SKM-1 (cell line): ENCODE measurements at regions not wholly inside any gene's neighbourhood (a gene's known extent, or its start where the extent isn't known, plus 50 kb on each side); places are given as distances from the start of the nearest gene placed in this dataset.
"Not testable (repeated sequence)": the region's sequence is repeated elsewhere in the genome, so short reads cannot be mapped to it uniquely, and the experiment has no call there.

Source experiments
- DNase-seq: peaks from one replicate; lab custom pipeline; 2025; ENCODE audit not compliant: unreplicated experiment; lab: John Stamatoyannopoulos, UW

- no peak for DNase-seq
These were observed 92.6 kb upstream of the CTBP2 start for GRCh38 chr10:125252937-125253336.

DNA sequence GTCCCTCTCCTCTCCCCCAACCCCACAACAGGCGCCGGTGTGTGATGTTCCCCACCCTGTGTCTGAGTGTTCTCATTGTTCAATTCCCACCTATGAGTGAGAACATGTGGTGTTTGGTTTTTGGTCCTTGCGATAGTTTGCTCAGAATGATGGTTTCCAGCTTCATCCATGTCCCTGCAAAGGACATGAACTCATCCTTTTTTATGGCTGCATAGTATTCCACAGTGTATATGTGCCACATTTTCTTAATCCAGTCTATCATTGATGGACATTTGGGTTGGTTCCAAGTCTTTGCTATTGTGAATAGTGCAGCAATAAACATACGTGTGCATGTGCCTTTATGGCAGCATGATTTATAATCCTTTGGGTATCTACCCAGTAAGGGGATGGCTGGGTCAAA lies 90.5 kb upstream of the CTBP2 start:
- DNase-seq = not testable (repeated sequence)

DNA sequence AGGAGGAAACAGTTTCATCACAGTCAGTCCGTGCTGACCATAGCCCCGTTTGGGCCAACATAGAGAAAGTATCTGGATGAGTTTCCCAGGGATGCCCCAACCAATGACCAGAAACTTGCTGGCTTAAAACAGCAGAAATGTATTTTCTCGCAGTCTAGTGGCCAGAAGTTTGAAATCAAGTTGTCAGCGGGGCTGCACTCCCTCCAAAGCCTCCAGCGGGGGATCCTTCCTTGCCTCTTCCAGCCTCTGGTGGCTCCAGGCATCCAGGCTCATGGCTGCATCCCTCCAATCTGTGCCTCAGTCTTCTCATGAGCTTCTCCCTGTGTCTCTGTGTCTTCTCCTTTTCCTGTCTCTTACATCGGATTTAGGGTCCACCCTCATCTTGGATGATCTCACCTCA lies 89.6 kb upstream of the CTBP2 start:
- no peak for DNase-seq

GRCh38 chr10:125248489-125248888 lies 88.1 kb upstream of the CTBP2 start:
- no peak for DNase-seq

GRCh38 chr10:125247576-125247975 lies 87.2 kb upstream of the CTBP2 start:
- no peak for DNase-seq

DNA sequence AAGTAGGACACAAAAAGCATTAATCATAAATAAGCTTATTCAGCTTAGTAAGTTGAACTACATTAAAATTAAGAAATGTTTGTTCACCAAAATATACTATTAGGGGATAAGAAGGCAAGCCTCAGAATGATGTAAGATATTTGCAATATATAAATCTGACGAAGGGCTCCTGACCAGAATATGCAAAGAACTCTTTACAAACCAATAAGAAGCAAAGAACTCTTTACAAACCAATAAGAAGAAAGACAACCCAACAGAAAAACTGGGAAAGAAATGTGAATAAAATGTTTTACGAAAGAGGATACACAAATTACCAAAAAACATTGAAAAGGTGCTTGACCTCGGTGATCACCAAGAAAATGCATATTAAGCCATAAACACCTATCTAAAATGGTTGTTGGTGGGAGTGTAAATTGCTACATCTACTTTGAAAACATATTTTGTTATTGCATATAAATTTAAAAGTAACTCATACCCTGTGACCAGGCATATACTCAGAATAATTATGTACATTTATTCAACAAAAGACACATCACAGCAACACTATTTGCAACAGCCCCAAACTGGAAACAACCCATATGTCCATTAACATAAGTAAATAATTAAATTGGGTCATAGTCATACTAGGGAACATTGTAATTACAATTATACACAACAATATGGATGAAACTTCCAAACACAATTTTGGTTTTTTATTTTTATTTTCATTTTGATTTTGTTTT lies 83.3 kb upstream of the CTBP2 start:
- no peak for DNase-seq

DNA sequence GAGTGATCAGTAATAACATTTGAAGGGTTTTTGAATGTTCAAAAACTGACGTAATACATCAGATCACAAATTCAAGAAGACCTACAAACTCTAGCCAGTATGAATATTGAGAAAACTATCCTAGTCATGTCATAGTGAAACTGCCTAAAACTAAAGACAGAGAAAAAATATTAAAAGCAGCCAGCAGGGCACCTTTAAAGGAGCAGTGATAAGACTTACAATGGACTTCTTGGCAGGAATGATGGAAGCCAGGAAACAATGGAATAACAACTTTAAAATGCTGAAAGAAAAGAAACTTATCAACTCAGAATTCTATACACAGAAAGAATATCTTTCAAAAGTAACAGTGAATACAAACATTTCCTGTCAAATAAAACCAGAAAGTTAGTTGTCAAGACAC lies 78.3 kb upstream of the CTBP2 start:
- DNase-seq = no peak

- DNase-seq = no peak
These were observed 75.7 kb upstream of the CTBP2 start for GRCh38 chr10:125236091-125236490.

GRCh38 chr10:125235093-125236069 lies 75.0 kb upstream of the CTBP2 start:
- no peak for DNase-seq

DNA sequence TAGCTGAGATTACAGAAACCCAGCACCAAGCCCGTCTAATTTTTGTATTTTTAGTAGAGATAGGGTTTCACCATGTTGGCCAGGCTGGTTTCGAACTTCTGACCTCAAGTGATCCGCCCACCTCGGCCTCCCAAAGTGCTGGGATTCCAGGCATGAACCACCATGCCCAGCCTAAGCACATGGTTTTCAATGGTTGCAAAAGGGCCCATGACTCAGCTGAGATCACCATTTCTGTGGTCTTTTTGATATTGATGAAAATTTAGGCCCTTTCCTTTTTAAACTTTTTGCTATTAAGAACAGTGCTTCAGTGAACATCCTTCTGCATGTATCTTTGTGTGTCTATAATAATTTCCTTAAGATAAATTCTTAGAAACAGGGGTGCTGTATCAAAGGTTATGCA lies 74.2 kb upstream of the CTBP2 start:
- DNase-seq = not testable (repeated sequence)

GRCh38 chr10:125233726-125234125 lies 73.4 kb upstream of the CTBP2 start:
- no peak for DNase-seq

DNA sequence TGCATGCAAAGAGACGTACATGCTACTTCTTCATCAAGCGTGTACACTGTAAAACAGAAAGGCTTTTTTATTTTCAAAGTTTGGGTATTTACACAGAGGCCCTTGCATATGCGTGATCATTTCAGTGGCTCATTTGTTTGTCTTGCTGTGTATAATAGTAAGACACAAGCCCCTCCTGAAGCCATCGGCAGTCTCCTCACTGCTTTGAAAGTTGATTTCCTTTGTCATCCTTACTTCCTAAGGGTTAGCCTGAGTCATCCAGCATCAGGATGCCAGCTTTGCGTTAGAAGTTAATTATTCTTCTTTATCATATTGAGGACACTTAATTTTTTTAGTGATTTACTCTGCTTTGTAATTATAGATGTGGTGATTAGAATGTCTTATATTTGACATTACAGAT lies 72.5 kb upstream of the CTBP2 start:
- DNase-seq = no peak

DNA sequence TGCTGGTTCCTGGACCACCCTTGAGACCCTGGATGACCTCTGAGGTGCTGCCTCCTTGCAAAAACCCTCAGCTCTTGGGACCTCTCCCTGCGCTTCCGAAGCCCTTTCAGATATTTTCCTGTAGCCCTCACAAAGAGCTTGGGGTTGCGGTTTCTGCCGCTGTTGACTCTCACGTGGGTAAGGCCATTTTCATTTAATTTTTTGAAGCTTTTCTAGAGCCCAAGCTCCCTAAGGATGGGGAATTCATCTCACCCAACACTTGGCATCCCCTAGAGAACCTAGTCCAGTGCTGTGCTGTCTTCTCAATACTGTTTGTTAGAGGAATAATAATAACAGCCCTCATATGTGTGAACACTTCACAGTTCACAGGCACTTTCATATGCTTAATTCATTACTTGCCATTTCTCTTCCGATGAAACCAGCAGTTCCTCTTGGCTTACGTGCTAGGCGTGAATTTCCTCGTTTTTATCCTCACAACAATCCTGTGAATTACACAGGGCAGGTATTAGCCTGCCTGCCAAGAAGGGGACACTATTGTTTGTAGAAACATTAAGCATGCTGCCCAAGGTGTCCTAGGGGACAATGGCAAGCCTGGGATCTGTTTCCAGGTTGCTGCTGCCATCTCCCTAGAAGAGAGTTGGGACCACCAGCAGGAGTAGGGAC lies 71.6 kb upstream of the CTBP2 start:
- no peak for DNase-seq

GRCh38 chr10:125231116-125231812 lies 70.9 kb upstream of the CTBP2 start:
- DNase-seq = no peak

DNA sequence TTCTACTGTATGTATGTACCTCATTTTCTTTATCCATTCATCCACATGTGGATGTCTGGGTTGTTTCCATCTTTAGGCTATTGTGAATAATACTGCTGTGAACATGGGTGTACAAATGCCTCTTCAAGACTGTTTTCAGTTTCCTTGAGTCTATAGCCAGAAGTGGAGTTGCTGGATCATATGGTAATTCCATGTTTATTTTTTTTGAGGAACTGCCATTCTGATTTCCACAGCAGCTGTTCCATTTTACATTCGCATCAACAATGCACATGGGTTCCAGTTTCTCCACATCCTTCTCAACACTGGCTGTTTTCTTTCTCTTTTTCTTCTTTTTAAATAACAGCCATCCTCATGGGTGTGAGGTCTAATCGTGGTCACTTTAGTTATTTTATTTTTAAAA lies 69.9 kb upstream of the CTBP2 start:
- DNase-seq = no peak

DNA sequence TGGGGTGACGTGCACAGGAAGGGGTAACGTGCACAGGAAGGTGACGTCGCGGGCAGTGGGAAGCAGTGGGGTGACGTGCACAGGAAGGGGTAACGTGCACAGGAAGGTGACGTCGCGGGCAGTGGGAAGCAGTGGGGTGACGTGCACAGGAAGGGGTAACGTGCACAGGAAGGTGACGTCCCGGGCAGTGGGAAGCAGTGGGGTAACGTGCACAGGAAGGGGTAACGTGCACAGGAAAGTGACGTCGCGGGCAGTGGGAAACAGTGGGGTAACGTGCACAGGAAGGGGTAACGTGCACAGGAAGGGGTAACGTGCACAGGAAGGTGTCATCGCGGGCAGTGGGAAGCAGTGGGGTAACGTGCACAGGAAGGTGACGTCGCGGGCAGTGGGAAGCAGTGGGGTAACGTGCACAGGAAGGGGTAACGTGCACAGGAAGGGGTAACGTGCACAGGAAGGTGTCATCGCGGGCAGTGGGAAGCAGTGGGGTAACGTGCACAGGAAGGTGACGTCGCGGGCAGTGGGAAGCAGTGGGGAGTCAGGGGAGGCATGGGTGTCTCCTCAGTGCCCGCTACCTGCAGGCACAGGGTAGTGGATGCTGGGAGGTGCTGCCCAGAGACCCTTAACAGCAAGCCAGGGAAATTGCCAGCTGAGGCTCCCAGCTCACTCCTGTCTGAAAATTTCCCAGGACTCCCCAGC lies 68.0 kb upstream of the CTBP2 start:
- DNase-seq = not testable (repeated sequence)

- no peak for DNase-seq
These were observed 67.2 kb upstream of the CTBP2 start for GRCh38 chr10:125227546-125227945.

- DNase-seq = no peak
These were observed 66.5 kb upstream of the CTBP2 start for GRCh38 chr10:125226823-125227222.

DNA sequence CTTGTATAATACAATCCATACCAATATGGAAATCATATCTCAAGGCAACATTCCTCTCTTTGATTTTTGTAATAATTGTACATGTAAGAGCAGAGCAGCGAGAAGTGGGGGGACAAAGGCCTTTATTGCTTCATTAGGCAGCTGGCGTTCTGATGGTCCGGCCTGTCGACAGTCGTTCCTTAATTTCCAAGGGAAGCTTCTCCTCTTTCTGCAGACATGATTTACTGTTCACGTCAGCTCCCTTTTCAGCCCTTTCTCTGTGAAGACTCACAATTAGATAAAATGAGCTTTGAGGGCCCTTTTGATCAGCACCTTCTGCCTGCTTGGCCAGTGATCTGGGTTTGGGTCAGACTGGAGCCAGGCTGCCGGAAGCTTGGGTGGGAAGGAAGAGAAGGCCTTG lies 65.6 kb upstream of the CTBP2 start:
- no peak for DNase-seq

- no peak for DNase-seq
These were observed 64.7 kb upstream of the CTBP2 start for GRCh38 chr10:125225051-125225450.
